Activated CD8-positive, alpha-beta memory T cell treated with anti-CD3 and anti-CD28 coated beads, Interleukin-2, amount 50 U/mL, for 1 hour (primary cell): ENCODE measurements at regions not wholly inside any gene's neighbourhood (a gene's known extent, or its start where the extent isn't known, plus 50 kb on each side); places are given as distances from the start of the nearest gene placed in this dataset.

Experiments
- DNase-seq: peaks from one replicate; pipeline ENCODE4 v3.0.0-alpha.2; 2020; ENCODE audit errors: extremely low read depth

DNA sequence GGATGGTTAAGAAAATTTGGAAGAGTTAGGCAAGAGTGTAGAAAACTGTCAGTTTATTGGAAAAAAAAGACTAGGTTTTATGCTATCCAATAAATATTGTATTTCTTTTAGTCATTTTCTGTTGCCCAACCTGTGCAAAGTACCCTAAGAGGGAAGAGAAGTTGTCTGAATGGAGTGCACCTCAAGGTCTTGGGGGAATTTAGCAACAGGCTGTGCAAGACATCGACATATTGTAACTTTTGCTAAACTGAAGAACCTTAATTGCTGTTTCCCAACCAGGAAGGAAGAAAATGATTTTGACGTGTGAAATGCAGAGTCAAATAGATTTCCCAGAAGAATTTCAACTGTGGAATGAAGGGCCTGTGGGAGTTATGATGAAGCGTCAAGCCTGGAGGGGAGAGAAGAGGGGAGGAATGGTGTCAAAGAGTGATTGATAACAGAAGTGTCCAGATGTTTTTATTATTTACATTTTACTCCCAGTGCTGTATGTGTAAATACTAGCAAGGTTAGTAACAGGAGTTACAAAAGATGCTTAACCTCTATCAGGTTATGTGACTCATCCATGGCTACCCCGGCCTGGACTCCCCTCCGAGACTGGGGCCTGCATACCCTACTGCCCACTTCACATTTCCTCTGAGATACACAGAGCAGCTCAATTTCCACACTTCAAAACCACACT lies 246.8 kb downstream of the MYLK4 start:
- DNase-seq: no peak

DNA sequence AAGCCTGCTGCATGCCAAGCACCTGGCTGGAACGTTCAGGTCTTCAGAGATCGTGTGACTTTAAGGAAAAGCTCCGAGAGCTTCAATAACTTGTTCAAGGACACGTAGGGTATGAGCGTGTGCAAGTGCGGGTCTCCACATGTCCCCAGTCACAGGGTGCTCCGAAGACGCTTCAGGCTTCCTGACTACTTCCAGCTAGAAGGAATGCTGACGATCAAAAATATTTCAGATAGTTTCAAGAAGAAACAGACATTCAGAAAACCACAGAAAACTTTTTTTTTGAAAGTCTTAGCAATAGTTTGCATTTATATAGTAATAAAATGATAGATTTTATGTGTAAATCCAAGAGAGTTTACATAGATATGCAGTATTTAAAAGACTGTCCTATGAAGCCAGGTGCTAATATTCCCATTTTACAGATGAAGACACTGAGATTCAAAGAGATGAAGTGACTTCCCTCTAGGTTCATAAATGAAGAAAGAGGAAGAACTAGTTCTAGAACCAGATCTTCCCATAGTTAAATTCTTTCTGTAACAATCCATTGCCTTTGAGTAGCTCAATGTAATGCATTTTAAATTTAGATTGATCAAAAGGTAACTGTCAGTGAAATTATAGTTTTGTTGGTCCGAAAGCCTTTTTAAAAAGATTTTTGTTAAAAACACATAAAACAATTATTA lies 247.6 kb downstream of the MYLK4 start:
- DNase-seq: no peak

DNA sequence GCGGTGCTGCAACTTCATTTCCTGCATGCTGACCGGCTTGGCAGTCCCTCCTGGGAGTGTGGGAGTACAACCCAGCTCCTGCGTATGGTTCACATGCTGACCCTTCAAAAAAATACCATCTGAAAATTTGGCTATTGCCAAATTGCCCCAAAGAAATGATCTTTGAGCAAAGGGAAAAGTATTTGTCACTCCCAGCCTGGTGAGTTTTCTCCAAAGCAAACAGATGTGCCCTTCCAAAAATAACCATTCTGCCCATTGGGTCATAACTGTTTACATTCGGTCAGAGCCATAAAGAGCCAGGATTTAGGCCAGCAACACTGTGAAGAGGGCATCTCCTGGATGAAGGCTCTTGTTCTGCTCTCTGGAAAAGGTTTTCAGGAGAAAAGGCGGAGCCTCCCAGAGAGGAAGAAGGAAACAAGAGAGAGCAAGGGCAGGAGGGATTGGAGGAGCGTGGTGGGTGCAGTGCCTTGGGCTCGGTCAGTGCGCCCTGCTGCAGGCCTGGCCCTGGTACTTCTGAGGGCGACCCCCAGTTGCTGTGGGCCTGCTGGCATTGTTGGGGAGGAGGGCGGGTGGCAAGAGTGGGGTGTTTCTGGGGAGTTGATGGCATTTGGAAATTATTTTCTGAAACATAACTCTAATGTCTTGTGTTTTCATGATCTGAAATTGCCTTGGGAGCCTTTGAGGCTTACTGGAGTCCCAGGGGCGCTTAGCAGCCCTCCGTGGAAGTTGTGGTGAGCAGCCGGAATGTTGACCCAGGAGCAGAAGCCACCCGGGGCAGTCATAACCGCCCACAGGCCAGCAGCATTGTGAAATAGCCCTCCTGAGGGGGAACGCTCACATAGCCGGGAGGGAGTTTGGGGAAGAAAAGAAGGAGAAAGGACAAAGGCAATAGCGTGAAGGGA lies 248.4 kb downstream of the MYLK4 start:
- DNase-seq: no peak

DNA sequence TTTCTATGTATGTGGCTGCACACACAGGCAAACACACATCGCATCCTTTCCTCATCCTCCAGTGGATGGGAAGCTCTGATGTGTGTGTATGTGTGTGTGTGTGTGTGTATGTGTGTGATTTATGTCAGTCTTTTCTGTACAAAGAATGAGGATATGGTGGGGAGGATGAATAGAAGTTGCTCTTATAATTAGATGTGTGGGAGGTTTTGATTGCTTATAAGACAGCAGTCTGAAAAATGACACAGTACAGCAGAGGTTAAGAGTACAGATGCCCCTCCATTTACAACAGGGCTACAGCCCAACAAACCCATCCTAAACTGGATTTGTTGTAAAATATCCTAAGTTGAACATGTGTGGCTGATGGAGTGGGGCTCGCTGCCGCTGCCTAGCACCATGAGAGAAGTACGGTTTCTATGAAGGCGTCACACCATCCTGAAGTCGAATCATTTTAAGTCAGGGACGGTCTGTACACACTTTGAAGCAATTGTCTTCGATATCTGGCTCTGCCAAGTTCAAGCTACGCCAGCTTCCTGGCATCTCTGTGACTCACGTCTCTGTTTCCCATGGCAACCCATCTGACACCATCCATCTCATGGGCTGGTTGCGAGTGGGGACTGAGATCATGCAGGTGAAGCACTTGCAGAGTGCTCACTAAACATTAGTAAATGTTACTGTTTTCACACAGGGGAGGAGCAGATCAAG lies 252.6 kb downstream of the MYLK4 start:
- no peak for DNase-seq

DNA sequence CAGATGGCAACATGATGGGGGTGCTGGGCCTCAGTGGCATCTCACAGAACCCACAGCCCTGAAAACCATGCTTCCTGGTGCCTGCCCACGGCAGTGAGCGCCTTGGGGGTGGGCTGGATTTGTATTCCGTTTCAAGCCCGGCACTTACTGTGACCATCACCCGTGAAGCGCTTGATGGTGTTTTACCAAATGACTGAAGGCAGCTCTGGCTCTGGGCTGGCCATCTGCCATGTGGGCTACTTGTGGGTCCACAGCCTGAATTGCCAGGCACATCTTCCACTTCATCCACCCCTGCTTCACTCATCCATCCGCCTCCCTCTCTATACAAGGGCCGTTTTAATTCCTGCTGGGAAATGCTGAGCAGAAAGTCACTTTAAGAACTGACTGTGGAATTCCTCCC lies 250.9 kb upstream of the GMDS start:
- no peak for DNase-seq

DNA sequence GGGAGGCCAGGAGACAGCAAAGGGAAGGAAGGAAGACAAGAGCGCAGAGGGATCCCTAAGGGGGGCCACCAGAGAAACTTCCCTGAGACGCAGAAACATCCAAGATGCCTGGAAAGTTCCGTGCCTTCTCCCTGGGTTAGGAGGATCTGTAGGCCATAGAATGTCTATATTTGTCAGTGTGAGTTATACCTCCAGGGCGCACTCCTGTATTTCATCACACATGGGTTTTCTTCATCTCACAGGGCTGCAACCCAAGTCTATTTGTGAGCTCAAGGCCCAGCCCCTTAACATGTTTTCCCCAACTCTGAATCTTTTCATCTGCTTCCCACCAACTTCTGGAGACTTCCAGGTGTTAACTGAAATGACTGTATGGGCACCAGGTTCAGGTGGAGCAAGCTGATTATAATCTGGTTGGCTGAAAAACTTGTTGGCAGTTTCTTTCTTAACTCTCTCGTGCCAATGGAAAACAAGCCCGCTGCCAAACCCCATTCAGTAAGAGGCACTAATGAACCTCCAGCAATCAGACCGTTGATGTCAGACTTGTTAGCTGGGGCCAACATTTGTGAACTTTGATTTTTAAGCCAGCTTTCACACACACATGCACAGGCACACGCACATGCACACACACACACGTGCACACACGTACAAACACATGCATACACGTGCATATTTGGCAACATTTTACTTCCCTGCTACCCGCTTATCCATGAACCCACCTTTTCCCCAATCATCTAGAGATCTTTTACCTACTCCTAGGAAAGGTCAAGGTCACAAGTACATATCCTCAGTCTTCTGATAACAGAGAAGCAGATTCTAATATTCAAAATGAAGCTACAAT lies 247.5 kb upstream of the GMDS start:
- DNase-seq: no peak

DNA sequence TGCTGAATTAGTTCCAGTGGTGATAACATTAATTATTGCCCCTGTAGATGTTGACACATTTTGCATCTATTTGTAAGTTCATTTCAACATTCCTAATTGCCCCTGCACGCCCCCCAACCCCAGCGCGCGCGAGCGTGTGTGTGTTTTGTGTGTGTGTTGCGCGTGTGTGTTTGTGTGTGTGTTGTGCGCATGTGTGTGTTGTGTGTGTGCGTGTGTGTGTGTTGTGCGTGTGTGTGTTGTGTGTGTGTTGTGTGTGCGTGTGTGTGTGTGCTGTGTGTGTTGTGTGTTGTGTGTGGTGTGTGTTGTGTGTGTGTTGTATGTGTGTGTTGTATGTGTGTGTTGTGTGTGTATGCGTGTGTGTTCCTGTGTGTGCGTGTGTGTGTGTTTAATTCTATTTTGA lies 245.7 kb upstream of the GMDS start:
- DNase-seq: no peak

DNA sequence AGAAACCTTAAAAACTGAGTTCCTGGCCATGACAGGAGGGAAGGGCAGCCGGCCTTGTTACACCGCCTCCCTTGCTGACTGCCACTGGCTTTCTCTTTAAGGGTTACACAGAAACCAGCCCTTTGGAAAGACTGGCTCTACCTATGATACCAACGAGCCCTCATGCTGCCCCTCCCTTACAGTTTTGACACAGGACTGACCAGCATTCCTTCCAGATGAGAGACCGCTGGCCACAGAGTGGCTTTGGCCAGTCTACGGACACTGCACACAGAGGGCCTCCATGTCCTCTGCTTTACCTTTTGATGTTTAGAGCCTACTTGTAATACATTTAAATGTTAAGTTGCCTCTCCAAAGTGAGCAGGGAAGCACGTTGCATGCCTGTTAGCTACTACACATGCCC lies 243.2 kb upstream of the GMDS start:
- no peak for DNase-seq

DNA sequence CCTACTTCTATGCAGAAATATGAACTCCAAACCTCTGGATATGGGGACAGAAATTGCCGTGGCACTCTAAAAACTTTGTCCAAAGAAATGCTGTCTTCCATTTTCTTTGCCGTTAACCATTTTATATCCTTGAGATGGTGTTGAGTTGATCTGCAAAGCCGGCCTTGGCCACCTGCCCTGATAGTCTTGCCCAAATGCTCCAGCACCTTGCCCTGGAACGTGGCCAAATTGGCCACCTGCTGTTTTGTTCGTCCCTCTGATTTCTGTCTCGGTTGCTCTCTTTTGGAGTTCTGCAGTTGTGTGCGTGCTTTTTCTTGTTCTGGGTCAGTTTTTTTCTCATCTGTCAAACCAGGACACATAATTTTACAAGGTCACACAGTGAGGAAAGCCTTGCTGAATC lies 239.7 kb upstream of the GMDS start:
- no peak for DNase-seq

DNA sequence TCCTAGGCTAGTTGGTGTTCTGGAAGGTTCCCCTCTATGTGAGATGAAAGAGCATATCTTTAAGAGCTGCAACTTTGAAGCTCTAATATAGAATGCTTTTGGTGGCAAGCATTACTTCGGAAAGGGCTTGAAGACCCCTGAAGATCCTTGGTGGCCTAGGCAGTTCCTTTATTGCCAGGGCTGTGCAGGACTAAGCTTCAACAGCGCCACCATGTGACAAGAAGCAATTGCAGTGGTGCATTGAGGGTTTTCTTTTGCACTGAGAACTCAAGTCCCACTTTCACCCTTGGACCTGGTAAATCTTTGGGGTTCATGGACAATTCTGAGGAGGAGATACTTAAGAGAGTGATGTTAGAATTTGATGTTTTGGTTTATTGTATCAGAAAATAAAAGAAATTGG lies 237.4 kb upstream of the GMDS start:
- DNase-seq: no peak

DNA sequence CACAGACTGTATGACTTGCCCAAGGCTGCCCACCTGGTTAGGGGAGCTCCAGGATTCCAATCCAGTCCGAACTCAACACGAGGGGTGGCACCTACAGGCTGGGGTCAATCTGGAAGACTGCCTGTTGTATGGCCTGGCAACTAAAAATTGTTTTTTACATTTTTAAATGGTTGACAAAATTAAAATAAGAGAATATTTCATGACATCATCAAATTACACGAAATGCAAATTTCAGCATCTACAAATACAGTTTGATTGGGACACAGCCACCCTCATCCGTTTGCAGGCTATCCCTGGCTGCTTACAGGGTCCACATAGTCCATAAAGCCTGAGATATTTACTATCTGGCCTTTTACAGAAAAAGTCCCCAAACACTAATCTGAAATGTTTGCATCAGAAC lies 235.9 kb upstream of the GMDS start:
- no peak for DNase-seq

DNA sequence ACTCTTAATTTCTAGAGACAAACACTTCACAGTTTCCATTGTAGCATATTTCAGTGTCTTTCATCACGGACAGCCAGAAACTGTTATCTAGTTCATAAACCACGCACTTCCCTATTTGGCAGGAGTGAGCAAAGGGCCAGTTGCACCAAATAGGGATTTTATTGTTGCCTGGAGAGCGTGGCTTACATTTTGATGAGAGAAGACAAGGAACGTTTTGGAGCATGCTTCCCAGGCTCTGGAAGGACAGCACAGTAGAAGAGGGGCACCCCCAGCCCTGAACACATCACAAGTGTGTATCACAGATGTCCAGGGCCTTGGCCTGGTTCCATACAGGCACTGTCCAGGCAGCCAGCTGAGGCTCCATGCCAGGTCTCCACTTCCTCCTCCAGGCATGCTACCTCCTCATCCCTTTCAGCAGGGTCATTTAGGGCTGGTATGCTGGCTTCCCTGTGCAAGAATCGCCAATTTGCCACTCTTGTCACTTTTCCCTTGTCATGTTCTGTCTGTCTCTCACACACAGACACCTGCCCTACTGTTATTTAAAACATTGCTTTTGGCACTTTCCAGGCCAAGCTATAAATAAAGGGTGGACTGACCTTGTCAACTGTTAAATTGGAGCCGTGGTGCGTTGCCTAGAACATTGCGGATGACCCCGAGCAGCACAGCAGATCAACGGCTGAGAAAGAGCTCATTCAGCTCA lies 235.0 kb upstream of the GMDS start:
- no peak for DNase-seq

DNA sequence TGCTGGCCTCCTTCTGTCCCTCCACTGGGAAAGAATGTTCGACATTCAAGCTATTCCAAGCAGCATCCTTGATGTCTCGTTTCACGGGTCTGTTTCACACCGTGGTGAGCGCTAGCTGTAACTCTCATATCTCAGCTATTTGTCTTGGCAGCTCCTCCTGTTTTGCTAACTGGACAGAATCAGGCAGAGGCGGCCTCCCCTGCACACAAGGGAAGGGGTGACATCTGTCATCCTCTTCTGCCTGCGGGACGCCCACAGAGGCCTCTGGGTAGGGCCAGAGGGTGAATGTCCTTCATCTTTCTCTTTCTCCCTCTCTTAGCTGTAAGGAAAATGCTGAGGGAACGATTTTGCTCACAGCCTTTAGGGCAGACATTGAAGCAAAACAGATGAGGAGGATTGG lies 232.8 kb upstream of the GMDS start:
- DNase-seq: no peak

DNA sequence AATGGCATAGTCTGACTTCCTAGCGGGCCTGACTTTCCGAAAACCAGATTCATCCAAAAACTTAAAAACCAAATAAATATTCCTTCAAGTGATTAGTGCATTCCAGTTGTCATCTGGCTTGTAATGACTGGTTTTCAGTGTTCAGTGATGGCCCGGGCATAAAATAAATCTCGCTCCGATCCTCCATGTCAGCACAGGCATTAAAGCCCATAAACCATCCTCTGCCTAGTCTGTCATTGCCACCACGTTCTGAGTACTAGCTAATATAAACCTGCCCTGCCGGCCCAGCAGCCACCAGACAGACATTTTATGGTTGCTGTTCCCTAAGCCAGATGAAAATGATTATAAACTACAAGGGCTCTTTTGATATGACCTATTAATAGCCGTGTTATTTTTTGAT lies 232.3 kb upstream of the GMDS start:
- no peak for DNase-seq

DNA sequence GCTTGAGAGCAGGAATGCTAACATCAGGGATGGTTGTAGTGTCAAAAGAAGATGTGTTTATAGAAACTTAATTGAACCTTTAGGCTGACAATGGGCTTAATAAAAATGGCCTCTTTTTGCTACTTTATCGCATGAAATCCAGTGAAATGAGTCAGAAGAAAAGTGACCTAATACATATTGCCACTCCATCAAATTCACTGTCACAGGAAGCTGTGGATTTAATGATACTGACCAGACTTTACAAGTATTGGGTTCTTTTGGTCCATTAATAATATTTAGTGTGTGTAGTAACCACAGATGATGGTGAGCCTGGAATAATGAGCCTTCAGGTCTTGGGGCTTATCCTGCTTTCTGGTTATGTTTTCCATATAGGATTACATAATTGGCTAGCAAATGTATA lies 231.8 kb upstream of the GMDS start:
- DNase-seq: no peak

DNA sequence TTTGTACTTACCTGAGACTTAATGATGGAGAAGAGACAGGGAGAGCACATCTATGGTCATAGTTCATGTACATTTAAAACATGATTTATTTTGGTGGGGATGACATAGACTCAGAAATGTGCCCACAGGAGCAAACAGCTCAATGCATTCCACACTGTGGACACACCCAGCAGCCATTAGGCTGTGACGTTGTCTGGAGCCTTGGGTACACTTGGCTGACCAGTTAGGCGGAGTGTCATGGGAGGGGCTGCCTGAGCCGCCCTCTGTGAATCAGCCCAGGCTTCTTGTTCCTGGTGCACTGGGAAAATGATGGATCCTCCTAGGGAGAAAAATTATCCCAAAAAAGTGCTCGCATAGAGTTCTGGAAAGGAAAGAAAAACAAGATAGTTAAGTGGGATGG lies 231.0 kb upstream of the GMDS start:
- DNase-seq: no peak

DNA sequence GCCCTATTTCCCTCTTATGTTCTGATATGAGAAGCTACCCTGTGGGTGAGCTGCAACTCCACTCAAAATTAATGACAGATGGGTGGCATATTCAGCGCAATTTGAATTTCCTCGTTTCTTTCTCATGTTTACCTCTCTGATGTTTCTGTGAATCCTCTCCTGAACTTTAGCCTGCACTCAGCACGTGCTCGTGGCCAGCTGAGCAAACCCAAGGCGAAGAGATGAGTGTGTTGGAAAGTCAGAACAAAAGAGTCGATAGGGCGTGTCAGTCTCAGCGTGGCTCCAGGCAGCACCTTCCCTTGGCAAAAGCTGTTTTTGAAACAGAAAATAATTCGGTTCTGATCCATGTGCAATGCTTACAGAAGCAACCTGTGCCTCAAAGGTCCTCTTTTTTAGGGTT lies 226.1 kb upstream of the GMDS start:
- no peak for DNase-seq

DNA sequence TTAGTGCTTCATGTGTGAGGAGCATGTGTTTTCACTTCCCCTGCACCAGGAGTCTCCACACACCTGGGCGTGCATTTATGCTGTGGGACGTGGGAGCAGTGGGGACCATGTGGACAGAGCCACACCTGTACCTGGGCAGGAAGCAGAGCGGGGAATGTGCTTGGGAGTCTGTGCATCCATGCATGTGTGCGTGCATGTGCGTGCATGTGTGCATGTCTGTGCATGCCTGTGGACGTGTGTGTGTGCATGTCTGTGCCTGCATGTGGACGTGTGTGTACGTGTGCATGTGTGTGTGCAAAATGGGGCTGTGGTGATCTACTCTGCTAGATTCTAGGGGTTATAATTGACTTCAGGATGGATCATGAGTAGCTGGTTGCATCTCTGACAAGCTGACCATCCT lies 224.0 kb upstream of the GMDS start:
- no peak for DNase-seq

DNA sequence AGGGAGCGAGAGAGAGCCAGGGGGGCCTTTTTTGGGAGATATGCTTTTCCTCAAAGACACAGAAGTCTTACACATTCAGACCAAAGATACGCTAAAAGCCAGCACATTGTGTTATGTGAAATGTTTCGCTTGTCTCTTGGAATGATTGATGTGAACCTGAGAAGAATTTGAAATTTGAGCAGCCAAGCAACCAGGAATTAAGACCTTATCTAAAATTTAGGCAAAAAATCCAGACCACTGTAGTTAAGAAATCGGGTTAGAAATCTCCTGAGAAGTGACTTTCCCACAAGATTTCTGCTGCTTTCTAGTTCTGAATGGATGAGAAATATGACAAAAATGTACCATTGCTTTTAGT lies 223.2 kb upstream of the GMDS start:
- DNase-seq: no peak

DNA sequence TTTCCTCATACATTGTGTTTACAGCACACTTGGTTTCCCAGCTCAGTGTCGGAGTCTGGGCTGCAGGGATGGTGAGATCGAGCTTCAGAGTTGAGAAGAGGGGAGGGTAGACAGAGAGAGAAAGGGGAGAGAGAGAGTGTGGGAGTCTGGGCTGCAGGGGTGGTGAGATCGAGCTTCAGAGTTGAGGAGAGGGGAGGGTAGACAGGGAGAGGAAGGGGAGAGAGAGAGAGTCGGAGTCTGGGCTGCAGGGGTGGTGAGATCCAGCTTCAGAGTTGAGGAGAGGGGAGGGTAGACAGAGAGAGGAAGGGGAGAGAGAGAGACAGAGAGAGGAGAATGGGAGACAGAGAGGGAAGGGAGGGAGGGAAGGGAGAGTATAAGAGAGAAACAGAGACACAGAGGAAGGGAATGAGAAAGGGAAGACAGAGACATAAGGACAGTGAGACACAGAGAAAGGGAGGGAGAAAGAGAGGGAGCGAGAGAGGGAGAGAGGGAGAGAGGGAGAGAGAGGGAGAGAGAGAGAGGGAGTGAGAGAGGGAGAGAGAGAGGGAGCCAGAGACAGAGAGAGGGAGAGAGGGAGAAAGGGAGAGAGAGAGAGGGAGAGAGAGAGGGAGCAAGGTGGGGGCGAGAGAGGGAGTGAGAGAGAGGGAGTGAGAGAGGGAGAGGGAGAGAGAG lies 222.7 kb upstream of the GMDS start:
- no peak for DNase-seq
